ENCODE measurements at regions not wholly inside any gene's neighbourhood (a gene's known extent, or its start where the extent isn't known, plus 50 kb on each side); places are given as distances from the start of the nearest gene placed in this dataset.

GRCh38 chr9:26243029-26243697 lies 564.9 kb upstream of the TUSC1 start:
- H3K4me1 ChIP-seq, result no peaks in the 10 kb centered on the region
- H3K27me3 ChIP-seq, result no peaks in the 10 kb centered on the region
- no peaks in the 10 kb centered on the region for H3K9me3 ChIP-seq
- WGBS, 2 donors, result 79 to 81% methylated on average over 4 of the region's 4 CpGs
- no peak overlapping the region for H3K27ac ChIP-seq
- H3K4me3 ChIP-seq, result no peak overlapping the region
- intact Hi-C loops (cut with DNase I; ENCODE audit: low total_unique reads), result no loop called here
- DNase-seq, result no peak
- no peaks in the 10 kb centered on the region for H3K36me3 ChIP-seq (ENCODE audit: low read depth, missing control alignments)
- TF ChIP-seq, protein P1, sequence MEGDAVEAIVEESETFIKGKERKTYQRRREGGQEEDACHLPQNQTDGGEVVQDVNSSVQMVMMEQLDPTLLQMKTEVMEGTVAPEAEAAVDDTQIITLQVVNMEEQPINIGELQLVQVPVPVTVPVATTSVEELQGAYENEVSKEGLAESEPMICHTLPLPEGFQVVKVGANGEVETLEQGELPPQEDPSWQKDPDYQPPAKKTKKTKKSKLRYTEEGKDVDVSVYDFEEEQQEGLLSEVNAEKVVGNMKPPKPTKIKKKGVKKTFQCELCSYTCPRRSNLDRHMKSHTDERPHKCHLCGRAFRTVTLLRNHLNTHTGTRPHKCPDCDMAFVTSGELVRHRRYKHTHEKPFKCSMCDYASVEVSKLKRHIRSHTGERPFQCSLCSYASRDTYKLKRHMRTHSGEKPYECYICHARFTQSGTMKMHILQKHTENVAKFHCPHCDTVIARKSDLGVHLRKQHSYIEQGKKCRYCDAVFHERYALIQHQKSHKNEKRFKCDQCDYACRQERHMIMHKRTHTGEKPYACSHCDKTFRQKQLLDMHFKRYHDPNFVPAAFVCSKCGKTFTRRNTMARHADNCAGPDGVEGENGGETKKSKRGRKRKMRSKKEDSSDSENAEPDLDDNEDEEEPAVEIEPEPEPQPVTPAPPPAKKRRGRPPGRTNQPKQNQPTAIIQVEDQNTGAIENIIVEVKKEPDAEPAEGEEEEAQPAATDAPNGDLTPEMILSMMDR (IDR thresholded peaks at IDR 0.05), result no peak
- TF ChIP-seq POLR2A (IDR thresholded peaks at IDR 0.05), result no peak

DNA sequence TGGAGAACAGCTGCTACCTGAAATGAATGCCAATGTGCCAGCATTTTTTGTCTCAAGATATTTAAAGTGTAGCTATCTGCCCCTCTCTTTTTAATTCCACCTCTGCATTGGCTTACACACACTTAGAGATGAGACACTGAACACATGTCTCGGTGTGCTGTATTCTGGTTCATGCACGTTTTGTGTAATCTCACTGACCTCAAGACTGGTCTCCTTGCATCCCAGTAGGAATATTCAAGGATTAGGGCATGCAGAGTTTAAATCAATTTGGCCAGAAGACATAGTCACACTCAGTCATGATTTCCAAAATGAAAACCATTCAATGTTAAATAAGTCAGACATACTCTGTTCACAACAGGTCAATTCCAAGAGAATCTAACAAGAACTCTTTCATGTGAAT lies 561.8 kb upstream of the TUSC1 start:
- H3K36me3 ChIP-seq (ENCODE audit: low read depth, missing control alignments), result no peaks in the 10 kb centered on the region
- H3K27ac ChIP-seq, result no peak overlapping the region
- no peak for DNase-seq
- no peak for TF ChIP-seq POLR2A (IDR thresholded peaks at IDR 0.05)
- TF ChIP-seq, protein P1 (IDR thresholded peaks at IDR 0.05), result no peak
- H3K9me3 ChIP-seq, result no peaks in the 10 kb centered on the region
- no peaks in the 10 kb centered on the region for H3K27me3 ChIP-seq
- intact Hi-C loops (cut with DNase I; ENCODE audit: low total_unique reads), result no loop called here
- H3K4me3 ChIP-seq, result no peak overlapping the region
- H3K4me1 ChIP-seq, result no peaks in the 10 kb centered on the region
- WGBS, 2 donors, result 71 to 88% methylated on average over 2 of the region's 2 CpGs

DNA sequence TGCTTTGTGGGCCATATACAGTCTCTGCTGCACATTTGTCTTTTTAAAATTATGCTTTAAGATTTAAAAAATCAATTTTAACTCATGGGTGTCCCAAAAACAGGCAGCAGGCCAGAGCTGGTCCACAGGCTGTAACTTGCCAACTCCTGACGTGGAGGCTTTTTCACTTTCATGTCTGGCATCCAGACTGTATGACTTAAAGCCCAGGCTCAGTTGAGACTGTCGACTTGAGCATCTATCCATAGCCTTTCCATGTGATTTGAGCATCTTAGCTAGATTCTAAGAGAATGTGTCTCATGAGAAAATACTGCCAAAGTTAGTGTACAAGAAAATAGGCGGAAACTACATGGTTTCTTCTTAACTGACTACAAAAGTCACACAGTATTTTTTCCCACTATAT lies 559.0 kb upstream of the TUSC1 start:
- 72 to 83% methylated on average over 3 of the region's 3 CpGs for WGBS, 2 donors
- H3K27me3 ChIP-seq, result no peaks in the 10 kb centered on the region
- H3K36me3 ChIP-seq (ENCODE audit: low read depth, missing control alignments), result no peaks in the 10 kb centered on the region
- TF ChIP-seq, protein P1 (IDR thresholded peaks at IDR 0.05), result no peak
- TF ChIP-seq POLR2A (IDR thresholded peaks at IDR 0.05), result no peak
- no peak overlapping the region for H3K27ac ChIP-seq
- H3K4me1 ChIP-seq, result no peaks in the 10 kb centered on the region
- intact Hi-C loops (cut with DNase I; ENCODE audit: low total_unique reads), result no loop called here
- no peaks in the 10 kb centered on the region for H3K9me3 ChIP-seq
- H3K4me3 ChIP-seq, result no peak overlapping the region
- no peak for DNase-seq

- no peak overlapping the region for H3K27ac ChIP-seq
- no peaks in the 10 kb centered on the region for H3K36me3 ChIP-seq (ENCODE audit: low read depth, missing control alignments)
- H3K27me3 ChIP-seq, result no peaks in the 10 kb centered on the region
- TF ChIP-seq, protein P1 (IDR thresholded peaks at IDR 0.05), result no peak
- TF ChIP-seq POLR2A (IDR thresholded peaks at IDR 0.05), result no peak
- intact Hi-C loops (cut with DNase I; ENCODE audit: low total_unique reads), result no loop called here
- H3K9me3 ChIP-seq, result no peaks in the 10 kb centered on the region
- no peaks in the 10 kb centered on the region for H3K4me1 ChIP-seq
- H3K4me3 ChIP-seq, result no peak overlapping the region
- 66 to 81% methylated on average over 2 of the region's 2 CpGs for WGBS, 2 donors
- no peak for DNase-seq
Measured at GRCh38 chr9:26234865-26235264, 556.6 kb upstream of the TUSC1 start.

- no peaks in the 10 kb centered on the region for H3K9me3 ChIP-seq
- intact Hi-C loops (cut with DNase I; ENCODE audit: low total_unique reads), result no loop called here
- no peak overlapping the region for H3K4me3 ChIP-seq
- no peak for DNase-seq
- TF ChIP-seq POLR2A (IDR thresholded peaks at IDR 0.05), result no peak
- TF ChIP-seq, protein P1 (IDR thresholded peaks at IDR 0.05), result no peak
- H3K27ac ChIP-seq, result no peak overlapping the region
- WGBS, 2 donors, result 80 to 84% methylated on average over 4 of the region's 4 CpGs
- no peaks in the 10 kb centered on the region for H3K4me1 ChIP-seq
- H3K36me3 ChIP-seq (ENCODE audit: low read depth, missing control alignments), result no peaks in the 10 kb centered on the region
- H3K27me3 ChIP-seq, result no peaks in the 10 kb centered on the region
Measured at GRCh38 chr9:26231391-26231790, 553.1 kb upstream of the TUSC1 start.

Measured in testis (tissue), 2 donors.